Renal cortical epithelial cell (primary cell): ENCODE measurements at regions not wholly inside any gene's neighbourhood (a gene's known extent, or its start where the extent isn't known, plus 50 kb on each side); places are given as distances from the start of the nearest gene placed in this dataset.

Experiments used
- DNase-seq: peaks from one replicate; pipeline ENCODE4 v3.0.0-alpha.2; 2011; ENCODE audit warnings: low read depth

DNA sequence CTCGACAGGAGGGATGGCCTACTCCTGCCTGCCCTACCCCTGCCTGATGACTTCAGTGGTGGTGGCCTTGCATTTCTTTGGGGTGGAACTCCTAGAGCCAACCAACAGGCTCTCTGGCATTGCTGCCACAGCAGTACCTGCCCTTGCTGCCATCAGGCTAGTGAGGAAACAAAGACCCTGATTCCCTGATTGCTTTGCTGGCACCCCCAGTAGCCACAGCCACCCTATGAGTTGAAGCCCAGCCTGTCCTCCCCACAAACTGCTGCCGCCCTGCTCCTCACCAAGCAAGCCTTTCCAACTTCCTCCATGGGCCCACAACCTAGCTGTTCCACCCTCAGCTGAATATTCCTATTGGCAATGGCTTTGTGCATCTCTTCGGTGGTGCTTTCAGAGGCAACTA lies 52.5 kb upstream of the KHDRBS2 start:
- DNase-seq = no peak
